H9 (cell line): ENCODE measurements at regions not wholly inside any gene's neighbourhood (a gene's known extent, or its start where the extent isn't known, plus 50 kb on each side); places are given as distances from the start of the nearest gene placed in this dataset.

Experiments
- DNase-seq: peaks from one replicate; pipeline ENCODE4 v3.0.0-alpha.2; 2017
- H2AFZ ChIP-seq: one replicate; pipeline ENCODE4 v1.6.1; 2013; ENCODE audit warnings: mild to moderate bottlenecking, low read length, control low read depth, moderate library complexity
- H2AK5ac ChIP-seq: 2 replicates; pipeline ENCODE4 v1.6.1; 2013; ENCODE audit warnings: low read length, control low read depth, mixed read lengths; ENCODE audit not compliant: insufficient read length
- H2BK120ac ChIP-seq: one replicate; pipeline ENCODE4 v1.6.1; 2013; ENCODE audit warnings: low read depth, mild to moderate bottlenecking, low read length, control low read depth, inconsistent platforms; ENCODE audit not compliant: poor library complexity, severe bottlenecking
- H2BK12ac ChIP-seq: 2 replicates; pipeline ENCODE4 v1.6.1; 2013; ENCODE audit warnings: low read length, control low read depth, mixed read lengths, low read depth; ENCODE audit not compliant: insufficient read length
- H2BK15ac ChIP-seq: 2 replicates; pipeline ENCODE4 v1.6.1; 2013; ENCODE audit warnings: low read depth, low read length, control low read depth
- H2BK20ac ChIP-seq: one replicate; pipeline ENCODE4 v1.6.1; 2013; ENCODE audit warnings: low read depth, mild to moderate bottlenecking, low read length, control low read depth, inconsistent platforms; ENCODE audit not compliant: poor library complexity, severe bottlenecking
- H2BK5ac ChIP-seq: 2 replicates; pipeline ENCODE4 v1.6.1; 2013; ENCODE audit warnings: low read length, control low read depth, mixed read lengths; ENCODE audit not compliant: insufficient read length
- H3K14ac ChIP-seq: 2 replicates; pipeline ENCODE4 v1.6.1; 2013; ENCODE audit warnings: low read length, control low read depth; ENCODE audit not compliant: insufficient read depth
- H3K18ac ChIP-seq: 2 replicates; pipeline ENCODE4 v1.6.1; 2013; ENCODE audit warnings: low read depth, mild to moderate bottlenecking, mixed read lengths, low read length, control low read depth; ENCODE audit not compliant: insufficient read length
- H3K23ac ChIP-seq: 2 replicates; pipeline ENCODE4 v1.6.1; 2013; ENCODE audit warnings: low read length, control low read depth, mixed read lengths, low read depth; ENCODE audit not compliant: insufficient read length
- H3K23me2 ChIP-seq: 2 replicates; pipeline ENCODE4 v1.6.1; 2013; ENCODE audit warnings: low read depth, mild to moderate bottlenecking, mixed read lengths, low read length, control low read depth; ENCODE audit not compliant: insufficient read length, poor library complexity, severe bottlenecking
- H3K27ac ChIP-seq: 2 replicates; pipeline ENCODE4 v1.5.1; 2013; ENCODE audit warnings: low read length, control low read depth, mixed read lengths, low read depth; ENCODE audit not compliant: insufficient read length
- H3K27me3 ChIP-seq: 2 replicates; pipeline ENCODE4 v1.6.1; 2013; ENCODE audit warnings: low read length, control low read depth, inconsistent platforms; ENCODE audit not compliant: insufficient read depth
- H3K4ac ChIP-seq: 2 replicates; pipeline ENCODE4 v1.6.1; 2013; ENCODE audit warnings: low read depth, mild to moderate bottlenecking, control low read depth, inconsistent platforms, low read length, moderate library complexity
- H3K4me1 ChIP-seq: 2 replicates; pipeline ENCODE4 v1.6.1; 2013; ENCODE audit warnings: low read length, control low read depth, inconsistent platforms; ENCODE audit not compliant: insufficient read depth
- H3K4me2 ChIP-seq: 2 replicates; pipeline ENCODE4 v1.6.1; 2013; ENCODE audit warnings: low read length, control low read depth, mixed read lengths; ENCODE audit not compliant: insufficient read length, insufficient read depth
- H3K56ac ChIP-seq: 2 replicates; pipeline ENCODE4 v1.6.1; 2013; ENCODE audit warnings: low read depth, mild to moderate bottlenecking, mixed read lengths, low read length, control low read depth; ENCODE audit not compliant: insufficient read length
- H3K79me1 ChIP-seq: 2 replicates; pipeline ENCODE4 v1.6.1; 2013; ENCODE audit warnings: low read depth, mild to moderate bottlenecking, moderate library complexity, low read length, control low read depth, inconsistent platforms; ENCODE audit not compliant: insufficient read depth, poor library complexity, severe bottlenecking
- H3K79me2 ChIP-seq: 2 replicates; pipeline ENCODE4 v1.6.1; 2013; ENCODE audit warnings: low read length, control low read depth, inconsistent platforms; ENCODE audit not compliant: insufficient read depth
- H3K9ac ChIP-seq: 2 replicates; pipeline ENCODE4 v1.6.1; 2013; ENCODE audit warnings: low read length, control low read depth, mixed read lengths; ENCODE audit not compliant: insufficient read length; ENCODE audit errors: extremely low read depth
- H3K9me3 ChIP-seq: one replicate; pipeline ENCODE4 v1.6.1; 2013; ENCODE audit warnings: low read depth, low read length, inconsistent platforms; ENCODE audit not compliant: control insufficient read depth
- H3T11ph ChIP-seq: one replicate; pipeline ENCODE4 v1.6.1; 2013; ENCODE audit warnings: mild to moderate bottlenecking, low read length, control low read depth, inconsistent platforms
- H4K20me1 ChIP-seq: one replicate; pipeline ENCODE4 v1.6.1; 2013; ENCODE audit not compliant: control insufficient read depth, insufficient read length, insufficient read depth
- H4K5ac ChIP-seq: 2 replicates; pipeline ENCODE4 v1.6.1; 2013; ENCODE audit warnings: low read depth, mild to moderate bottlenecking, mixed read lengths, low read length, control low read depth; ENCODE audit not compliant: insufficient read length
- H4K8ac ChIP-seq: replicated peaks from 2 replicates; pipeline ENCODE4 v1.6.1; 2013; ENCODE audit warnings: low read length, control low read depth, mixed read lengths, low read depth; ENCODE audit not compliant: insufficient read length
- H4K91ac ChIP-seq: 2 replicates; pipeline ENCODE4 v1.6.1; 2013; ENCODE audit warnings: low read depth, mild to moderate bottlenecking, moderate library complexity, mixed read lengths, low read length, control low read depth; ENCODE audit not compliant: insufficient read length
- H3K27ac Mint-ChIP-seq, 3 experiments: 2 replicates in 2 of 3; 3 replicates in 1 of 3; pipeline ENCODE4 v1.8.0; 2020 to 2021; ENCODE audit warnings: mixed read lengths in 3 of 3, mild to moderate bottlenecking in 1 of 3, moderate library complexity in 1 of 3
- H3K27me3 Mint-ChIP-seq: 2 replicates; pipeline ENCODE4 v1.8.0; 2021; ENCODE audit warnings: low read depth, mild to moderate bottlenecking, moderate library complexity, mixed read lengths
- H3K36me3 Mint-ChIP-seq, 3 experiments: 2 replicates in 2 of 3; 3 replicates in 1 of 3; pipeline ENCODE4 v1.8.0; 2020 to 2021; ENCODE audit warnings: low read depth in 3 of 3, mixed read lengths in 3 of 3; ENCODE audit not compliant: insufficient read depth in 1 of 3
- H3K4me1 Mint-ChIP-seq, 2 experiments: 2 replicates each; pipeline ENCODE4 v1.8.0; 2020; ENCODE audit warnings: mixed read lengths in 2 of 2
- H3K4me3 Mint-ChIP-seq, 2 experiments: 2 replicates in 1 of 2; 3 replicates in 1 of 2; pipeline ENCODE4 v1.8.0; 2020 to 2021; ENCODE audit warnings: mild to moderate bottlenecking in 2 of 2, mixed read lengths in 2 of 2, moderate library complexity in 1 of 2
- H3K9me3 Mint-ChIP-seq, 2 experiments: 2 replicates in 1 of 2; 3 replicates in 1 of 2; pipeline ENCODE4 v1.8.0; 2020; ENCODE audit warnings: mild to moderate bottlenecking in 2 of 2, mixed read lengths in 2 of 2, moderate library complexity in 1 of 2
- CTCF ChIP-seq: fragments of 200-600 bp; sonication (generic); conservative IDR thresholded peaks from 3 replicates; pipeline ENCODE4 v1.8.0; 2021; ENCODE audit warnings: antibody characterized with exemption, mild to moderate bottlenecking
- WGBS: extraction: QIAGEN DNeasy Blood & Tissue Kit; methylation state at CpG from one replicate; pipeline ENCODE4 v1.1.7; 2013; ENCODE audit warnings: missing lambda C conversion rate, low lambda C conversion rate, mixed read lengths; ENCODE audit not compliant: insufficient read length; ENCODE audit errors: extremely low coverage; 5-methylcytosine and 5-hydroxymethylcytosine counted together

GRCh38 chr11:104652996-104653395 is 245.3 kb downstream of the CASP12 start:
- no peak overlapping the region for H4K91ac ChIP-seq
- H3K23me2 ChIP-seq = no peaks in the 10 kb centered on the region
- no peak overlapping the region for H3K4ac ChIP-seq
- no peak overlapping the region for H3K9ac ChIP-seq
- no peak overlapping the region for H3K18ac ChIP-seq
- peaks cover 6 to 7% of the 10 kb centered on the region in 2 experiments for H3K4me1 Mint-ChIP-seq
- peaks cover 14% of the 10 kb centered on the region for H3K9me3 ChIP-seq
- H2BK20ac ChIP-seq = no peak overlapping the region
- no peaks in the 10 kb centered on the region for H3K27me3 ChIP-seq
- no peaks in the 10 kb centered on the region for H3K79me1 ChIP-seq
- WGBS = no CpG with 5 or more reads among the region's 4 CpGs
- H3T11ph ChIP-seq = no peak overlapping the region
- no peak overlapping the region for H3K23ac ChIP-seq
- no peaks in the 10 kb centered on the region for H3K27me3 Mint-ChIP-seq
- no peak for DNase-seq
- H3K4me2 ChIP-seq = no peak overlapping the region
- no peak overlapping the region for H4K5ac ChIP-seq
- no peak for TF ChIP-seq CTCF
- H2BK5ac ChIP-seq = no peak overlapping the region
- H3K9me3 Mint-ChIP-seq = peaks cover 21 to 22% of the 10 kb centered on the region in 2 experiments
- H2BK120ac ChIP-seq = no peak overlapping the region
- H3K4me3 Mint-ChIP-seq = no peak overlapping the region
- H3K79me2 ChIP-seq = no peaks in the 10 kb centered on the region
- H4K20me1 ChIP-seq = no peaks in the 10 kb centered on the region
- no peak overlapping the region for H3K56ac ChIP-seq
- H4K8ac ChIP-seq = no peak overlapping the region
- H2AK5ac ChIP-seq = no peak overlapping the region
- no peak overlapping the region for H3K14ac ChIP-seq
- H3K4me1 ChIP-seq = no peaks in the 10 kb centered on the region
- H3K36me3 Mint-ChIP-seq = peaks cover 14 to 24% (median 19%) of the 10 kb centered on the region in 3 experiments
- H3K27ac Mint-ChIP-seq = peak overlapping the region in 1 of 3 experiments; percentile 16; a peak in 1 of 7 replicates
- no peak overlapping the region for H3K27ac ChIP-seq
- H2AFZ ChIP-seq = no peak overlapping the region
- no peak overlapping the region for H2BK15ac ChIP-seq
- no peak overlapping the region for H2BK12ac ChIP-seq
